Omental fat pad (tissue), 3 donors: ENCODE measurements at regions not wholly inside any gene's neighbourhood (a gene's known extent, or its start where the extent isn't known, plus 50 kb on each side); places are given as distances from the start of the nearest gene placed in this dataset.

Source experiments
- ATAC-seq: fragments of 150-250 bp; one replicate; pipeline ENCODE4 v1.9.1; 2016; ENCODE audit warnings: mild to moderate bottlenecking, moderate library complexity; ENCODE audit not compliant: low FRiP score
- DNase-seq: peaks from one replicate; pipeline ENCODE4 v3.0.0-alpha.2; 2019; ENCODE audit warnings: low spot score
- CTCF ChIP-seq, 3 donors: fragments of 450-650 bp; IDR thresholded peaks; one replicate each; pipeline ENCODE4 v1.5.1; 2016 to 2017; ENCODE audit warnings: antibody characterized with exemption in 3 of 3, mild to moderate bottlenecking in 3 of 3, moderate library complexity in 2 of 3

GRCh38 chr9:26054600-26055520 is 376.6 kb upstream of the TUSC1 start:
- TF ChIP-seq CTCF (IDR thresholded peaks at IDR 0.05), result no peak
- DNase-seq (no peak), ATAC-seq (no peak)

GRCh38 chr9:26053954-26054353 is 375.7 kb upstream of the TUSC1 start:
- DNase-seq (no peak), ATAC-seq (no peak)
- TF ChIP-seq CTCF (IDR thresholded peaks at IDR 0.05), result no peak

DNA sequence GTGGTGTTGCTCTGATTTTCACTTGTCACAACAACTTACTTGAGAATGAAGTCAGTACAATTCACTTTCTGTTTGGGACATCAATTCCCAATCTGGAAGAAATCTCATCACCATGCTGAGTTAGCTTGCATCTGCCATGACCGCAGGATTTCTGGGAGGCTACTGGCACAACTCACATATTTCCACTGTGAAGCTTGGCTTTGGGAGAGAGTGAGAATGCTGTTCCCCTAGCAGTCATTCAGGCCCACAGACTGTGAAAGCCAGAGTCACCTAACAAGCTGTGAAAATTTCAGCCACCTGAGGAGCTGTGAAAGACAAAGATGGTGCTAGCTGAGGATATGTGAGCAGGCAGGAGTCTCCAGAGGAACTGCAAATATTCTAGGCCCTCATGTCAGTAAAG is 365.2 kb upstream of the TUSC1 start:
- ATAC-seq, result no peak
- no peak for TF ChIP-seq CTCF (IDR thresholded peaks at IDR 0.05)
- no peak for DNase-seq

GRCh38 chr9:26034786-26035185 is 356.5 kb upstream of the TUSC1 start:
- DNase-seq (no peak), ATAC-seq (no peak)
- no peak for TF ChIP-seq CTCF (IDR thresholded peaks at IDR 0.05)

GRCh38 chr9:26033336-26033735 is 355.1 kb upstream of the TUSC1 start:
- ATAC-seq (no peak), DNase-seq (no peak)
- no peak for TF ChIP-seq CTCF (IDR thresholded peaks at IDR 0.05)

- ATAC-seq, result no peak
- no peak for DNase-seq
- TF ChIP-seq CTCF (IDR thresholded peaks at IDR 0.05), result no peak
Observed at GRCh38 chr9:26026423-26027100, 348.3 kb upstream of the TUSC1 start.
